HG02840 (cell line): ENCODE measurements at regions not wholly inside any gene's neighbourhood (a gene's known extent, or its start where the extent isn't known, plus 50 kb on each side); places are given as distances from the start of the nearest gene placed in this dataset.

Source experiments
- ATAC-seq: cut with Tn5 transposase; IDR thresholded peaks from one replicate; pipeline ENCODE4 v1.9.1; 2021; ENCODE audit warnings: mild to moderate bottlenecking, moderate library complexity, moderate number of reproducible peaks; ENCODE audit not compliant: unreplicated experiment, low FRiP score

- ATAC-seq, result no peak
Observed at GRCh38 chr18:59086522-59086921, 53.2 kb upstream of the SEC11C start.

DNA sequence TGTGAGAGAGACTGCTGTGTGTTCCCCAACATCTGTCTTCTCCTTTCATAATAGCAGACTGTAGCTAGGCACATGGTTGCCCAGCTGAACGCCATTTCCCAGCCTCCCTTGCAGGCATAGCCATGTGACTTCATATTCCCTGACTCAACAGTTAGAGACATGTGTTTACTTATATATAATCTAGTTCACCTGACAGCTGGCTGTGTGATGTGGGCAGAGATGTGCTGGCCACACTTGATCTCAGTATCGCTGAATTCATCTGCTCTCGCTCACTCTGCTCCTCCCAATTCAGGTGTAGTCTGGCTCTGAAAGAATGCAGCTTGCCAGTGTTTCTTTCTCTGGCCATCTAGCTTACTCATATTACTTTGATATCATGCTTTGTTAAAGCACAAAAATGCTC, 52.3 kb upstream of the SEC11C start:
- ATAC-seq, result no peak
